Lower leg skin (tissue), 3 donors: ENCODE measurements at regions not wholly inside any gene's neighbourhood (a gene's known extent, or its start where the extent isn't known, plus 50 kb on each side); places are given as distances from the start of the nearest gene placed in this dataset.

Experiments used
- POLR2A ChIP-seq, 2 donors: fragments of 450-650 bp; IDR thresholded peaks; one replicate each; pipeline ENCODE4 v1.6.1; 2016 to 2017; ENCODE audit warnings: antibody characterized with exemption in 2 of 2, mild to moderate bottlenecking in 1 of 2, moderate library complexity in 1 of 2
- TF ChIP-seq, protein P1 (sequence below), 3 donors: fragments of 450-650 bp; IDR thresholded peaks; one replicate each; pipeline ENCODE4 v1.5.1; 2016; ENCODE audit warnings: antibody characterized with exemption in 3 of 3, mild to moderate bottlenecking in 3 of 3, moderate library complexity in 2 of 3

DNA sequence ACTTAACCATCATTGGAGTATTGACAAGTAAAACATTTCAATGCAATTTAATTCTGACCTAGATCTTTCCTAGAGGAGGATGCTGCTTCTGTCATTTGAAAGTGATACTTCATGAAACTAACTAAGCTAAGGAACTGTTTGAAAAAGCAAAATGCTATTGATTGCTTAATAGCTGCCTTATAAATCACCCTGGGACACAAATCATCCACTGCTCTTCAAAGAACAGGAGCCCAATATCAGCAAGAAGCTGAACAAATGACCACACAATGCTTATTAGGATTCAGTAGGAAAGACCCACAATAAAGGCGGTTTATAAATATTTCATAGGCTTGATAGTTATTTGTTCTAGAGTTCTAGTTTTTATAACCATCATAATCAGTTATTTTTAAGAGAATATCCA, 216.3 kb downstream of the TEX36 start:
- no peak for TF ChIP-seq POLR2A (IDR thresholded peaks at IDR 0.05)
- TF ChIP-seq, protein P1, sequence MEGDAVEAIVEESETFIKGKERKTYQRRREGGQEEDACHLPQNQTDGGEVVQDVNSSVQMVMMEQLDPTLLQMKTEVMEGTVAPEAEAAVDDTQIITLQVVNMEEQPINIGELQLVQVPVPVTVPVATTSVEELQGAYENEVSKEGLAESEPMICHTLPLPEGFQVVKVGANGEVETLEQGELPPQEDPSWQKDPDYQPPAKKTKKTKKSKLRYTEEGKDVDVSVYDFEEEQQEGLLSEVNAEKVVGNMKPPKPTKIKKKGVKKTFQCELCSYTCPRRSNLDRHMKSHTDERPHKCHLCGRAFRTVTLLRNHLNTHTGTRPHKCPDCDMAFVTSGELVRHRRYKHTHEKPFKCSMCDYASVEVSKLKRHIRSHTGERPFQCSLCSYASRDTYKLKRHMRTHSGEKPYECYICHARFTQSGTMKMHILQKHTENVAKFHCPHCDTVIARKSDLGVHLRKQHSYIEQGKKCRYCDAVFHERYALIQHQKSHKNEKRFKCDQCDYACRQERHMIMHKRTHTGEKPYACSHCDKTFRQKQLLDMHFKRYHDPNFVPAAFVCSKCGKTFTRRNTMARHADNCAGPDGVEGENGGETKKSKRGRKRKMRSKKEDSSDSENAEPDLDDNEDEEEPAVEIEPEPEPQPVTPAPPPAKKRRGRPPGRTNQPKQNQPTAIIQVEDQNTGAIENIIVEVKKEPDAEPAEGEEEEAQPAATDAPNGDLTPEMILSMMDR (IDR thresholded peaks at IDR 0.05) = no peak
